ENCODE measurements at regions not wholly inside any gene's neighbourhood (a gene's known extent, or its start where the extent isn't known, plus 50 kb on each side); places are given as distances from the start of the nearest gene placed in this dataset.

GRCh38 chr20:48321271-48321670 is 506.5 kb downstream of the PREX1 start:
- no peak for TF ChIP-seq CTCF (IDR thresholded peaks at IDR 0.05)

DNA sequence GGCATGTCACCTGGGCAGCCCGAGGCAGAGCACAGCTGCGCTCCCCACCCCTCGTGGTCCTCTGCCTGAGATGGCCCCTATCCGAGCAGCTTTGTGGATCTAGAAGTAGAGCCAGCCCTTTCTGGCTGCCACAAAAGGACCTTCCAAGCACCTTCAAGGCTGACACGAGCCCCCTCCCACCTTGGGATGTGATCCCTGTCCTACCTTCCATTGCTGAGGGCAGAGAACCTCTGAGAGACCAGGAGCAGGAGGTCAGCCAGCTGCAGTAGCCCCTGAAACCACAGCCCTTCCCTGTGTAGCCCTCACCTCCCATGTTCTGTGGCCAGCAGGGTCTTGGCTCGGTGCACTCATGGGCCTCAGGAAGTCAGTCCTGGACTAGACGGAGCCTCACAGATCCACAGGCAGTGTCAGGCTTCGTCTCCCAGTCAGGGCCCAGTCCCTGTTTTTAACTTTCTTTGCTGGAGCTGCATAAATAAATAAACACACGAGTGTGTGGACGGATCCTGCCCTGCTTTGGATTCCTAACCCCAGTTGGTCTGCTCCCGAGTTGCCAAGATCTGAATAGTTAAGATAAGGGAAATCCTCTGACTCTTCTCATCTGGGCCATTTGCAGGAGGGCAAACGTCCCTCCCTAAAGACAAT is 507.7 kb downstream of the PREX1 start:
- no peak for TF ChIP-seq CTCF (IDR thresholded peaks at IDR 0.05)

DNA sequence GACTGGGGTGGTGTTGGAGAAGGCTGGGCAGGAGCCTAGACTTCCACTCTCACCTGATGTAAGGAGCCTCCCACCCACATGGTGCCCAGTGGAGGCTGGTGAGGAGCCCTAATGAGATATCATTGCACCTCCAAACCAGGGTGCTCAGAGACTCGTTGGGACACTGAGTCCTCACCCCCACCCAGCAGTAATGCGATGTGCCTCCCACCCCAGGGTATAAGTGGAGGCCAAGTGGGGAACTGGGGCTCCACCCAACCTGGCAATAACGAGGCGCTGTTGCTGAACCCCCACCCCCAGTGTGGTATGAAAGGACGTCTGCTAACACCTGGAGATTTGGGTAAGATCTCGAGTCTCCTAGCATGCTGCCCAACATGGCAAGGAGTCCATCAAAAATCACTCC is 510.2 kb downstream of the PREX1 start:
- no peak for TF ChIP-seq CTCF (IDR thresholded peaks at IDR 0.05)

GRCh38 chr20:48314925-48315592 is 512.7 kb downstream of the PREX1 start:
- no peak for TF ChIP-seq CTCF (IDR thresholded peaks at IDR 0.05)

- no peak for TF ChIP-seq CTCF (IDR thresholded peaks at IDR 0.05)
Observed at GRCh38 chr20:48313324-48313723, 514.5 kb downstream of the PREX1 start.

DNA sequence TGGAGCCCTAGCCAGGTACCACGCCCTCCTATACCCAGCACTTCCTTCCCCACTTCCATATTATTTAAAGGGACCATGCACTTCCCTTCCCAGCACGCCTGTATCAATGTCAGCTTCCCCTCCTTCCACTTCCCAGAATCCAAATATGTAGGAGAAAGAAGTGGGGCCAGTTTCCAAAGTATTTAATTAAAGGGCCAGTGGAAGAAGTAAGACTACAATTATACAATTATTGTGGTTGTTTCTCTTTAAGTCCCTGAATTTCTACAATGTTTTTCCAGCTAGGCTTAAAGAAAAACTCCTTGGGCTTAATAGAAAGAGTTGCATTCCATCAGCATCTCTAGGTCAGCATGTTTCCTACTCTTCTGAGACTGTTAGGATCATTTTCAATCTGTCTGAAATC is 515.8 kb downstream of the PREX1 start:
- TF ChIP-seq CTCF (IDR thresholded peaks at IDR 0.05): no peak

- no peak for TF ChIP-seq CTCF (IDR thresholded peaks at IDR 0.05)
Observed at GRCh38 chr20:48310305-48310704, 517.5 kb downstream of the PREX1 start.
